Calu3 (cell line): ENCODE measurements at regions not wholly inside any gene's neighbourhood (a gene's known extent, or its start where the extent isn't known, plus 50 kb on each side); places are given as distances from the start of the nearest gene placed in this dataset.

Experiments
- BruUV-seq: library from RNA; stranded (reverse); fragments of 400-500 nt; replicated peaks from 2 replicates; lab custom pipeline; 2021; lab: Mats Ljungman, UMichigan
- CTCF ChIA-PET: fragments of 300-600 bp; sonication (Branson Sonifier 250); formaldehyde crosslinking; loops from one replicate; lab custom pipeline; 2022; ENCODE audit warnings: antibody characterized with exemption; lab: Charles Lee
- DNase-seq: peaks from one replicate; pipeline ENCODE4 v3.0.0; 2022
- H3K27ac Mint-ChIP-seq: one replicate; pipeline ENCODE4 v1.8.0; 2022; ENCODE audit warnings: mixed read lengths; ENCODE audit not compliant: unreplicated experiment
- H3K27me3 Mint-ChIP-seq: one replicate; pipeline ENCODE4 v1.8.0; 2022; ENCODE audit warnings: mixed read lengths; ENCODE audit not compliant: unreplicated experiment
- H3K36me3 Mint-ChIP-seq: one replicate; pipeline ENCODE4 v1.8.0; 2022; ENCODE audit warnings: mild to moderate bottlenecking, moderate library complexity, mixed read lengths; ENCODE audit not compliant: insufficient read depth, unreplicated experiment
- H3K4me1 Mint-ChIP-seq: one replicate; pipeline ENCODE4 v1.8.0; 2022; ENCODE audit warnings: mild to moderate bottlenecking, low read depth, mixed read lengths; ENCODE audit not compliant: unreplicated experiment
- H3K4me3 Mint-ChIP-seq: one replicate; pipeline ENCODE4 v1.8.0; 2022; ENCODE audit warnings: mild to moderate bottlenecking, low read depth, moderate library complexity, mixed read lengths; ENCODE audit not compliant: unreplicated experiment
- H3K9me3 Mint-ChIP-seq: one replicate; pipeline ENCODE4 v1.8.0; 2022; ENCODE audit warnings: low read depth, mixed read lengths; ENCODE audit not compliant: unreplicated experiment
- intact Hi-C: fragments of 100-400 bp; cut with micrococcal nuclease; formaldehyde crosslinking; loops from one replicate; pipeline ENCODE4 v1.10.0; 2022; ENCODE audit not compliant: unreplicated experiment
- TF ChIP-seq, protein P1 (sequence below): fragments of 200-600 bp; IDR thresholded peaks from one replicate; pipeline ENCODE4 v1.8.0; 2022; ENCODE audit warnings: antibody characterized with exemption; ENCODE audit not compliant: unreplicated experiment

DNA sequence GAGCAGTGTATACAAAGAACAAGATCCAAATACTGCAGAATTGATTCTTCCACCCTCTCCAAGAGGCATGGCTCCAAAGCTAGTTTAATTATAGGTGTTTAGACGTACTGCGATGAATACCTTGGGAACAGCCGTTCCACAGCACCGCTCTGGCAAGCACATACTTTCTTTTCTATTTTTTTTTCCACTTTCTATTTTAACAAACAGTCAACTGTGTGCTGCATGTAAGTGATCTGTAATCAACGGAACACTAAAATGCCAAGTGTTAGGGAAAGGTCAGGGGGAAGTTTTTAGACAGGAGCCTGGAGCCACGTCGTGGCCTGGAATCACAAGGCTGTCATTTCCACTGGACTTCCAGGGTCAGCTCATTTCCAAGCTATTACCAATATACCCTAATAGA, 486.4 kb upstream of the DAB1 start:
- BruUV-seq, result no TSS peak
- CTCF ChIA-PET, result no interaction called here
- Mint-ChIP-seq H3K27ac (no peak overlapping the region), H3K4me1 (no peaks in the 10 kb centered on the region), H3K27me3 (peaks cover 18% of the 10 kb centered on the region), H3K9me3 (peaks cover 2% of the 10 kb centered on the region), H3K4me3 (no peak overlapping the region), H3K36me3 (no peaks in the 10 kb centered on the region)
- DNase-seq, result no peak
- TF ChIP-seq, protein P1, sequence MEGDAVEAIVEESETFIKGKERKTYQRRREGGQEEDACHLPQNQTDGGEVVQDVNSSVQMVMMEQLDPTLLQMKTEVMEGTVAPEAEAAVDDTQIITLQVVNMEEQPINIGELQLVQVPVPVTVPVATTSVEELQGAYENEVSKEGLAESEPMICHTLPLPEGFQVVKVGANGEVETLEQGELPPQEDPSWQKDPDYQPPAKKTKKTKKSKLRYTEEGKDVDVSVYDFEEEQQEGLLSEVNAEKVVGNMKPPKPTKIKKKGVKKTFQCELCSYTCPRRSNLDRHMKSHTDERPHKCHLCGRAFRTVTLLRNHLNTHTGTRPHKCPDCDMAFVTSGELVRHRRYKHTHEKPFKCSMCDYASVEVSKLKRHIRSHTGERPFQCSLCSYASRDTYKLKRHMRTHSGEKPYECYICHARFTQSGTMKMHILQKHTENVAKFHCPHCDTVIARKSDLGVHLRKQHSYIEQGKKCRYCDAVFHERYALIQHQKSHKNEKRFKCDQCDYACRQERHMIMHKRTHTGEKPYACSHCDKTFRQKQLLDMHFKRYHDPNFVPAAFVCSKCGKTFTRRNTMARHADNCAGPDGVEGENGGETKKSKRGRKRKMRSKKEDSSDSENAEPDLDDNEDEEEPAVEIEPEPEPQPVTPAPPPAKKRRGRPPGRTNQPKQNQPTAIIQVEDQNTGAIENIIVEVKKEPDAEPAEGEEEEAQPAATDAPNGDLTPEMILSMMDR, result no peak
- intact Hi-C loops, result no loop called here

DNA sequence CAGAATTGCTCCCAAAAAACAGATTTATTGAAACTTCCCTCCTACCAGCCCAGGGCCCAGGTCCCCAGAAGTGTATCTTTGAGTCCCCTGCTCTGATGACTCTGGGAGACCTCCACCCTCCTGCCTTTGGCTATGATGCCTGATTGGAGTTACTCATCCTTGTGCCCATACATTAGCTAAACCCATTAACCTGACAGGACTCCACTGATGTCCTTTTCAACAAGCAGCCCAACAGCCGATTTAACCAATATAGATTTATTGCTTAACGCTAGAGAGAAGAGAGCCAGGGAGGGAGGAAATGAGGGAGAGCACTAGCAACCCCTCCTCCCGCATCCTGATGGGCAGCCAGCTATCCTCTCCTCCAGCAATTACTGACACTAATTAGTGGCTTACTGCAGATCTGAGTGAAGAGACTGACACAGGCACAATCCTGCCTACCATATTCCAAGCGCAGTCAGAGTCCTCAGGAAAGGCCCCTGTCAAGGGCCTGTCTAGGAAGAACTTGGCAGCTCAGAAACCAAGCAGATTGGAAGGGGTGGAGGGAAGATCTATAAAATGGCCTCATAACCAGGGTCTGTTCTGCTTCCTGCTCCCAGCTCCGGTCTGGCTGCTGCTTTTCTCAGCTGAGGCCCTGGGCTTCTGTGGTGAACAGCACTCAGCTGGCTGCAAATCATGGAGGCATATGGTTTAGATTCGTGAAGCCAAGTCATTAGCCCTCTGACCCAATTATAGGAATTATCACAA, 484.5 kb upstream of the DAB1 start:
- H3K27me3 Mint-ChIP-seq, result peaks cover 18% of the 10 kb centered on the region
- TF ChIP-seq, protein P1, result no peak
- no peak for DNase-seq
- no peaks in the 10 kb centered on the region for H3K4me1 Mint-ChIP-seq
- intact Hi-C loops, result no loop called here
- H3K4me3 Mint-ChIP-seq, result no peak overlapping the region
- H3K9me3 Mint-ChIP-seq, result no peaks in the 10 kb centered on the region
- no peak overlapping the region for H3K27ac Mint-ChIP-seq
- CTCF ChIA-PET, result no interaction called here
- no TSS peak for BruUV-seq
- H3K36me3 Mint-ChIP-seq, result no peaks in the 10 kb centered on the region

DNA sequence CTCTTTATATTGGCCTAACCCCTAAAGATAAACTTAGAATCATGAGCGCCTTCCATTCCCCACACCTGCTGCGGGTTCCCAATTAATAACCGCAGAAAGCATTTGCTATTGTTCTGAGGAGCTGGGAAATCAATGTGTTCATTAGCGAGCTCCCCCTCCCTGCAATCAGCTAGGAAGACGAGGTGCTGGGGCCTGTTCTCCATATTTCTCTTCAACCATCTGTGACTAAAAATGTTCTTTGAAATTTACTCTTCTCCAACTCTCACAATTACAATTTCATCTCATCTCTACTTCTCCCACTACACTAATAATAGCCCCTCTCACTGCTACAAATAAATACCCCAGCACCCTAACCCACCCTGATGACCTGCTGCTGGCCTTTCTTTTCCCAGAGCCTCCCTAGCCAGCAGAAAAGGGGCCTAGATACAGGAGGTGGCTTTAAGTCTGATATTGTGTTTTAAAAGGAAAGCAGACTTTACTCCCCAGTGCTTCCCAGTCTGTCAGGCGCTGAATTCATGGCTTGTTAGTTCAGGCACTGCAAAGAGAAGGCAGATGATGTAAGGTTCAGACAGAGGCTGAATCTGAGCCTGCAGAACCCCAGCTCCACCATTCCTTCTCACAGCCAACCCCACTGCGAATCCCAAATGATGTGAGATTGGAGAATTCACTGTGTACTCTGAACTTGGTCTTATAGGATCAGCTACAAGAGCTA, 477.5 kb upstream of the DAB1 start:
- no peaks in the 10 kb centered on the region for H3K4me1 Mint-ChIP-seq
- TF ChIP-seq, protein P1, result no peak
- intact Hi-C loops, result no loop called here
- H3K4me3 Mint-ChIP-seq, result no peak overlapping the region
- CTCF ChIA-PET, result no interaction called here
- no TSS peak for BruUV-seq
- no peaks in the 10 kb centered on the region for H3K27me3 Mint-ChIP-seq
- no peak for DNase-seq
- no peaks in the 10 kb centered on the region for H3K9me3 Mint-ChIP-seq
- H3K36me3 Mint-ChIP-seq, result no peaks in the 10 kb centered on the region
- H3K27ac Mint-ChIP-seq, result no peak overlapping the region

DNA sequence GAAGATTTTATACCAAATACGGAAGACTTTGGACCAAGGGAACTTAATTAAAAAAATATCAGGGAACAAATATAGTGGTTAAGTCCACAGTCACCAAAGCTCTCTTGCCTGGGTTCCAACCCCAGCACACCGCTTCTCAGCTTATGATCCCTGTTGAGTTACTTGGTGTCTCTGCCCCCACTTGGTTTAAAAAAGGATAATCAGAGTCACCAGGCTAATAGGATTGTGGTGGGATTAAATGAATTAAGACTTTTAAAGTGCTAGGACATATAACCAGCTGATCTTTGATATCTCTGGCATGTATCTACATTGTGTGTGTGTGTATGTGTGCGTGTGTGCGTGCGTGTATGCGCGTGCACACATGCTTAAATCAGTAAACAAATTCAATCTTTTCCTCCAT, 474.7 kb upstream of the DAB1 start:
- TF ChIP-seq, protein P1, result no peak
- intact Hi-C loops, result no loop called here
- Mint-ChIP-seq H3K36me3 (no peaks in the 10 kb centered on the region), H3K27ac (no peak overlapping the region), H3K9me3 (peaks cover 2% of the 10 kb centered on the region), H3K4me3 (no peak overlapping the region), H3K27me3 (no peaks in the 10 kb centered on the region), H3K4me1 (peaks cover 9% of the 10 kb centered on the region)
- no peak for DNase-seq
- CTCF ChIA-PET, result no interaction called here
- no TSS peak for BruUV-seq
